ENCODE measurements at regions not wholly inside any gene's neighbourhood (a gene's known extent, or its start where the extent isn't known, plus 50 kb on each side); places are given as distances from the start of the nearest gene placed in this dataset.

- no peaks in the 10 kb centered on the region for H3K9me3 Mint-ChIP-seq
- no peaks in the 10 kb centered on the region for H3K79me2 ChIP-seq (replicated peaks; ENCODE audit: insufficient read depth)
- H3K36me3 Mint-ChIP-seq (ENCODE audit: low read depth), result no peaks in the 10 kb centered on the region
- H3F3A ChIP-seq (replicated peaks; ENCODE audit: low read depth), result no peaks in the 10 kb centered on the region
- DNase-seq (ENCODE audit: low spot score) (no peak), ATAC-seq (no peak)
- no peak overlapping the region for H3K4me3 Mint-ChIP-seq
- peaks cover 4% of the 10 kb centered on the region; the same call in 1 of the 2 replicates for H3K4me1 ChIP-seq (ENCODE audit: insufficient read depth)
- H3K27ac Mint-ChIP-seq, result no peak overlapping the region
- H3K27me3 ChIP-seq (ENCODE audit: insufficient read depth), result no peaks in the 10 kb centered on the region
- H3K36me3 ChIP-seq (ENCODE audit: insufficient read depth), result no peaks in the 10 kb centered on the region
- no peak overlapping the region for H3K4me3 ChIP-seq
- no peak overlapping the region for H3K4me2 ChIP-seq
- peaks cover 4% of the 10 kb centered on the region for H3K27me3 Mint-ChIP-seq (ENCODE audit: insufficient read depth, low read depth, poor library complexity)
- no peaks in the 10 kb centered on the region for H4K20me1 ChIP-seq (replicated peaks; ENCODE audit: insufficient read depth)
- no peaks in the 10 kb centered on the region for H3K9me2 ChIP-seq (ENCODE audit: insufficient read depth)
- peaks cover 7% of the 10 kb centered on the region for H3K4me1 Mint-ChIP-seq
- H2AFZ ChIP-seq, result no peak overlapping the region
- no peak for TF ChIP-seq REST (IDR thresholded peaks at IDR 0.05; ENCODE audit: unreplicated experiment)
- no peak for TF ChIP-seq NANOG (IDR thresholded peaks at IDR 0.05; ENCODE audit: borderline replicate concordance)
- TF ChIP-seq EZH2phosphoT487 (IDR thresholded peaks at IDR 0.05; ENCODE audit: unreplicated experiment), result no peak
- no peak for TF ChIP-seq ZNF114 (CRISPR knock-in tag; IDR thresholded peaks at IDR 0.05)
- TF ChIP-seq POLR2AphosphoS5 (IDR thresholded peaks at IDR 0.05; ENCODE audit: low read depth), result no peak
- TF ChIP-seq ZNF331 (CRISPR knock-in tag; IDR thresholded peaks at IDR 0.05; ENCODE audit: low read depth), result no peak
- TF ChIP-seq ETS1 (IDR thresholded peaks at IDR 0.05), result no peak
- TF ChIP-seq EZH2 (IDR thresholded peaks at IDR 0.05; ENCODE audit: low read depth, unreplicated experiment), result no peak
- no peak for TF ChIP-seq CREB1 (CRISPR knock-in tag; IDR thresholded peaks at IDR 0.05; ENCODE audit: low read depth)
- TF ChIP-seq STAT1 (IDR thresholded peaks at IDR 0.05; ENCODE audit: unreplicated experiment), result no peak
- no peak for TF ChIP-seq JUNB (IDR thresholded peaks at IDR 0.05; ENCODE audit: unreplicated experiment)
- no peak for TF ChIP-seq CTCF (conservative IDR thresholded peaks at IDR 0.05; ENCODE audit: low read depth in 2 of 2)
- TF ChIP-seq ZNF462 (CRISPR knock-in tag; IDR thresholded peaks at IDR 0.05), result no peak
- H3K27ac ChIP-seq (ENCODE audit: low read depth), result no peak overlapping the region
Measured at GRCh38 chr3:24923570-24923969, 428.9 kb upstream of the THRB start.
